CD4-positive, alpha-beta T cell treated with Interleukin-17A for 4 hours (primary cell): ENCODE measurements at regions not wholly inside any gene's neighbourhood (a gene's known extent, or its start where the extent isn't known, plus 50 kb on each side); places are given as distances from the start of the nearest gene placed in this dataset.
"Not testable (repeated sequence)": the region's sequence is repeated elsewhere in the genome, so short reads cannot be mapped to it uniquely, and the experiment has no call there.

Source experiments
- DNase-seq: peaks from one replicate; pipeline ENCODE4 v3.0.0-alpha.2; 2020; ENCODE audit warnings: mixed read lengths

GRCh38 chr14:34381304-34381703, 80.7 kb downstream of the SPTSSA start:
- DNase-seq = not testable (repeated sequence)

GRCh38 chr14:34380471-34380845, 81.6 kb downstream of the SPTSSA start:
- no peak for DNase-seq

GRCh38 chr14:34379816-34380470, 82.1 kb downstream of the SPTSSA start:
- DNase-seq = no peak

- DNase-seq = no peak
Measured at GRCh38 chr14:34376649-34377267, 85.3 kb downstream of the SPTSSA start.

GRCh38 chr14:34374998-34375740, 86.9 kb downstream of the SPTSSA start:
- DNase-seq = no peak

- DNase-seq = no peak
Measured at GRCh38 chr14:34373191-34373590, 88.8 kb downstream of the SPTSSA start.

GRCh38 chr14:34372786-34373185, 89.3 kb downstream of the SPTSSA start:
- DNase-seq = no peak

- DNase-seq = no peak
Measured at GRCh38 chr14:34369648-34370030, 92.4 kb downstream of the SPTSSA start.

- DNase-seq = no peak
Measured at GRCh38 chr14:34368971-34369647, 92.9 kb downstream of the SPTSSA start.

GRCh38 chr14:34368115-34368970, 93.7 kb downstream of the SPTSSA start:
- DNase-seq = no peak

- no peak for DNase-seq
Measured at GRCh38 chr14:34365309-34365915, 96.6 kb downstream of the SPTSSA start.

GRCh38 chr14:34364201-34364600, 97.8 kb downstream of the SPTSSA start:
- no peak for DNase-seq

- DNase-seq = no peak
Measured at GRCh38 chr14:34363733-34364134, 98.3 kb downstream of the SPTSSA start.

- no peak for DNase-seq
Measured at GRCh38 chr14:34362641-34363251, 99.3 kb downstream of the SPTSSA start.

- DNase-seq = no peak
Measured at GRCh38 chr14:34361504-34362011, 100.5 kb downstream of the SPTSSA start.

- no peak for DNase-seq
Measured at GRCh38 chr14:34359420-34360117, 102.5 kb downstream of the SPTSSA start.

GRCh38 chr14:34356264-34356654, 105.8 kb downstream of the SPTSSA start:
- DNase-seq = no peak

GRCh38 chr14:34355584-34356263, 106.3 kb downstream of the SPTSSA start:
- no peak for DNase-seq

- no peak for DNase-seq
Measured at GRCh38 chr14:34354556-34354955, 107.5 kb downstream of the SPTSSA start.

GRCh38 chr14:34350903-34351302, 111.1 kb downstream of the SPTSSA start:
- DNase-seq = no peak
